Upper lobe of right lung (tissue), 1 donor: ENCODE measurements at regions not wholly inside any gene's neighbourhood (a gene's known extent, or its start where the extent isn't known, plus 50 kb on each side); places are given as distances from the start of the nearest gene placed in this dataset.
"Not testable (repeated sequence)": the region's sequence is repeated elsewhere in the genome, so short reads cannot be mapped to it uniquely, and the experiment has no call there.

Experiments used
- ATAC-seq: fragments of 200-7000 bp; cut with Tn5 transposase; one replicate; pipeline ENCODE4 v1.9.1; 2020; ENCODE audit warnings: mild to moderate bottlenecking, moderate library complexity
- DNase-seq: peaks from one replicate; pipeline ENCODE4 v3.0.0-alpha.2; 2020
- H3K27ac ChIP-seq: fragments of 200-600 bp; one replicate; pipeline ENCODE4 v1.8.0; 2022
- H3K27me3 ChIP-seq: fragments of 200-600 bp; one replicate; pipeline ENCODE4 v1.8.0; 2022; ENCODE audit warnings: mild to moderate bottlenecking
- H3K36me3 ChIP-seq: fragments of 200-600 bp; one replicate; pipeline ENCODE4 v1.8.0; 2022
- H3K4me1 ChIP-seq: fragments of 200-600 bp; one replicate; pipeline ENCODE4 v1.8.0; 2022
- H3K4me3 ChIP-seq: fragments of 200-600 bp; one replicate; pipeline ENCODE4 v1.8.0; 2022; ENCODE audit warnings: mild to moderate bottlenecking
- H3K9me3 ChIP-seq: fragments of 200-600 bp; one replicate; pipeline ENCODE4 v1.8.0; 2022
- CTCF ChIP-seq: fragments of 200-600 bp; IDR thresholded peaks from one replicate; pipeline ENCODE4 v1.8.0; 2022; ENCODE audit warnings: antibody characterized with exemption
- intact Hi-C: fragments of 100-400 bp; cut with DNase I; formaldehyde crosslinking; loops from one replicate; pipeline ENCODE4 v1.11.0; 2022
- donor health status: DM: no; HTN: yes; CAD: no; lungs with severe emphysema.

DNA sequence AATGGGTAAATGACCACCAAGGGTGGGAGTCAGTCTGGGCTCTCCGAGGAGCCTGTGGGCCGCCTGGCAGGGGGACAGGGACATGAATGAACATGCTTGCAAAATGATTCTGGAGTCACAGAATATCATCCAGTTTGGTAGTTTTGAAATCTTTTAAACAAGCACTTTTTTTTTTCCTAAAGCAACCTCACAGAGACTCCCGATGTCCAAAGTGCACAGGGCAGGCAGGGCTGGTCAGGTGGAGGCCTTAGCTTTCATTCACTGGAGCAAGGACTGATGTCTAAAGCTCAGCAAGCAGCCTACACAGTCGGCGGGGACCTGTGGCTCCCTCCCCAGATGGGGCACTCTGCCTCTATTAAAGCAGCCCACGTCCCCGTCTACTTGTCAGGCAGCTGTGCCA is 402.9 kb downstream of the PPP1R2C start:
- DNase-seq, result no peak
- Histone ChIP-seq H3K4me1 (no peaks in the 10 kb centered on the region), H3K4me3 (no peak overlapping the region), H3K27ac (no peak overlapping the region), H3K27me3 (no peaks in the 10 kb centered on the region), H3K36me3 (no peaks in the 10 kb centered on the region), H3K9me3 (no peaks in the 10 kb centered on the region)
- intact Hi-C loops, result no loop called here
- no peak for TF ChIP-seq CTCF
- ATAC-seq, result no peak

- no peaks in the 10 kb centered on the region for H3K36me3 ChIP-seq
- no peaks in the 10 kb centered on the region for H3K9me3 ChIP-seq
- TF ChIP-seq CTCF, result no peak
- H3K4me1 ChIP-seq, result no peaks in the 10 kb centered on the region
- no peaks in the 10 kb centered on the region for H3K27me3 ChIP-seq
- intact Hi-C loops, result no loop called here
- H3K27ac ChIP-seq, result no peak overlapping the region
- DNase-seq (no peak), ATAC-seq (no peak)
- H3K4me3 ChIP-seq, result no peak overlapping the region
Measured at GRCh38 chrX:42366181-42366580, 411.8 kb downstream of the PPP1R2C start.

GRCh38 chrX:42362219-42362618 is 415.7 kb downstream of the PPP1R2C start:
- Histone ChIP-seq H3K27me3 (no peaks in the 10 kb centered on the region), H3K36me3 (no peaks in the 10 kb centered on the region), H3K27ac (no peak overlapping the region), H3K4me3 (no peak overlapping the region), H3K4me1 (no peaks in the 10 kb centered on the region), H3K9me3 (no peaks in the 10 kb centered on the region)
- no peak for DNase-seq
- ATAC-seq, result no peak
- intact Hi-C loops, result no loop called here
- no peak for TF ChIP-seq CTCF

GRCh38 chrX:42342981-42343380 is 419.6 kb upstream of the CASK start:
- DNase-seq, H3K4me3 ChIP-seq, H3K27ac ChIP-seq, ATAC-seq, intact Hi-C loops, H3K9me3 ChIP-seq, H3K36me3 ChIP-seq, H3K4me1 ChIP-seq, H3K27me3 ChIP-seq: not testable (repeated sequence)
